ENCODE measurements at regions not wholly inside any gene's neighbourhood (a gene's known extent, or its start where the extent isn't known, plus 50 kb on each side); places are given as distances from the start of the nearest gene placed in this dataset.

DNA sequence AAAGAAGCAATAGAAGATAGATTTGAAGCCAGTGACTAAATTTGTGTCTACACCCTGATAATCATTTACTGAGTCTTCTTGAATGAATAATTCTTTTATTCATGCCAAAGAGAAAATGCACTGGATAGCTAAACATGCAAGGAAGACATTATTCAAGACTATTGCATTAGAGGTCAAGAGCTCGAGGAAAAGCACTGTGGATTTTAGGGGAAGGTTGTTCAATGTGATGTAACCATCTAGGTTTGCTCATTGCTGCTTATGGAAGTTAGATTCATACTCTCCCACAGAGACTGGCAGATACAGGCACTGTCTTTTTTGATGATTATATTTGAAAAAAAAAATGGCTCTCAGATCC, 682.1 kb downstream of the KCNA4 start:
- Histone ChIP-seq H3K79me2 (ENCODE audit: insufficient read depth, low read length) (no peaks in the 10 kb centered on the region), H3K4me1 (ENCODE audit: insufficient read depth, low read length) (no peaks in the 10 kb centered on the region), H2AFZ (ENCODE audit: low read depth, low read length) (no peak overlapping the region), H3K4me3 (ENCODE audit: low read depth in 1 of 2, low read length in 2 of 2) (no peak overlapping the region), H3K4me2 (ENCODE audit: insufficient read depth, low read length) (no peak overlapping the region), H4K20me1 (ENCODE audit: insufficient read depth, low read length) (no peaks in the 10 kb centered on the region), H3K36me3 (ENCODE audit: insufficient read depth, low read length) (no peaks in the 10 kb centered on the region), H3K9ac (ENCODE audit: low read depth, low read length) (no peak overlapping the region), H3K27ac (ENCODE audit: low read length) (no peak overlapping the region), H3K27me3 (ENCODE audit: insufficient read depth, low read length, poor library complexity) (no peaks in the 10 kb centered on the region), H3K9me3 (ENCODE audit: insufficient read depth, low read length, severe bottlenecking) (no peaks in the 10 kb centered on the region)
- TF ChIP-seq, protein P1, sequence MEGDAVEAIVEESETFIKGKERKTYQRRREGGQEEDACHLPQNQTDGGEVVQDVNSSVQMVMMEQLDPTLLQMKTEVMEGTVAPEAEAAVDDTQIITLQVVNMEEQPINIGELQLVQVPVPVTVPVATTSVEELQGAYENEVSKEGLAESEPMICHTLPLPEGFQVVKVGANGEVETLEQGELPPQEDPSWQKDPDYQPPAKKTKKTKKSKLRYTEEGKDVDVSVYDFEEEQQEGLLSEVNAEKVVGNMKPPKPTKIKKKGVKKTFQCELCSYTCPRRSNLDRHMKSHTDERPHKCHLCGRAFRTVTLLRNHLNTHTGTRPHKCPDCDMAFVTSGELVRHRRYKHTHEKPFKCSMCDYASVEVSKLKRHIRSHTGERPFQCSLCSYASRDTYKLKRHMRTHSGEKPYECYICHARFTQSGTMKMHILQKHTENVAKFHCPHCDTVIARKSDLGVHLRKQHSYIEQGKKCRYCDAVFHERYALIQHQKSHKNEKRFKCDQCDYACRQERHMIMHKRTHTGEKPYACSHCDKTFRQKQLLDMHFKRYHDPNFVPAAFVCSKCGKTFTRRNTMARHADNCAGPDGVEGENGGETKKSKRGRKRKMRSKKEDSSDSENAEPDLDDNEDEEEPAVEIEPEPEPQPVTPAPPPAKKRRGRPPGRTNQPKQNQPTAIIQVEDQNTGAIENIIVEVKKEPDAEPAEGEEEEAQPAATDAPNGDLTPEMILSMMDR (IDR thresholded peaks at IDR 0.05; ENCODE audit: borderline replicate concordance, extremely low read depth, low read length, poor library complexity, severe bottlenecking): no peak
- no peak for TF ChIP-seq EZH2 (IDR thresholded peaks at IDR 0.05; ENCODE audit: borderline replicate concordance, low read depth, low read length, severe bottlenecking)
- ATAC-seq (ENCODE audit: insufficient read depth, low read depth): no peak
- DNase-seq: no peak

DNA sequence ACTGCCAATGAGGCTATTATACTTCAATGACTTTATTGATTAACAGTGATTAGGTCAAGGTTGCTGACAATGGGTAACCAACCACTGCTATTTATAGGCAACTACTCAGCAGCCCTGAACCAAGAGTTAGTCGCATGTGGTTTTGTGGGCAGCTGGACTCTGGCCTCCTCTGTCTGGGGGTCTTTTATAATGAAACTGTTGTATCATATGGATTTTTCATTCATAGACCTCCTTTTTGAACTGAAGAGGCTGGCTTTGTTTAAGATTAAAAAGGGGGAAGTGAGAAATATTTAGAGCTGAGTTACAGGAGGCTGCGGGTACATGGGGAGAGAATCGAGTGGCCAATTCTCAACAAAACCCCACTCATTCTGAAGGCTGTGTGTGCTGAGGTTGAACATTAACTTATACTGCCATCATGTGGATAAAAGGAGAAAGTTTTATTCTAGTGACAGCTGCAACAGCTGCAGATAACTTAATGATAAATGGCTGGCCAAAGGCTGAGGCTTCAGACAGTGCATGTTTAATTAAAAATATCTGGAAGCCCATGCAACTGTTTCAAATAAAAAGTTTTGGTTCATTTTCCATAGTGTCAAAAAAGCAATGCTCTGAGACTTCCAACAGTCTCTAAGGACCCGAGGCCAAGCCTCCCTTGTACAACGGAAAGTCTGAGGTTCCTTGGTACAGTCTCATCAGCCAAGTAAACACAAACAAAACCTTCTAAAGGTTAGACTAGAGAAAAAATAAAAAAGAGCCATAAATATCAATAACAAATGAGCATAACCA, 682.6 kb downstream of the KCNA4 start:
- Histone ChIP-seq H3K9me3 (ENCODE audit: insufficient read depth, low read length, severe bottlenecking) (no peaks in the 10 kb centered on the region), H4K20me1 (ENCODE audit: insufficient read depth, low read length) (no peaks in the 10 kb centered on the region), H3K79me2 (ENCODE audit: insufficient read depth, low read length) (no peaks in the 10 kb centered on the region), H3K4me1 (ENCODE audit: insufficient read depth, low read length) (no peaks in the 10 kb centered on the region), H3K9ac (ENCODE audit: low read depth, low read length) (no peak overlapping the region), H2AFZ (ENCODE audit: low read depth, low read length) (no peak overlapping the region), H3K4me2 (ENCODE audit: insufficient read depth, low read length) (no peak overlapping the region), H3K36me3 (ENCODE audit: insufficient read depth, low read length) (no peaks in the 10 kb centered on the region), H3K27ac (ENCODE audit: low read length) (no peak overlapping the region), H3K4me3 (ENCODE audit: low read depth in 1 of 2, low read length in 2 of 2) (no peak overlapping the region), H3K27me3 (ENCODE audit: insufficient read depth, low read length, poor library complexity) (no peaks in the 10 kb centered on the region)
- no peak for ATAC-seq (ENCODE audit: insufficient read depth, low read depth)
- TF ChIP-seq, protein P1 (IDR thresholded peaks at IDR 0.05; ENCODE audit: borderline replicate concordance, extremely low read depth, low read length, poor library complexity, severe bottlenecking): peak; percentile 53
- no peak for TF ChIP-seq EZH2 (IDR thresholded peaks at IDR 0.05; ENCODE audit: borderline replicate concordance, low read depth, low read length, severe bottlenecking)
- no peak for DNase-seq

DNA sequence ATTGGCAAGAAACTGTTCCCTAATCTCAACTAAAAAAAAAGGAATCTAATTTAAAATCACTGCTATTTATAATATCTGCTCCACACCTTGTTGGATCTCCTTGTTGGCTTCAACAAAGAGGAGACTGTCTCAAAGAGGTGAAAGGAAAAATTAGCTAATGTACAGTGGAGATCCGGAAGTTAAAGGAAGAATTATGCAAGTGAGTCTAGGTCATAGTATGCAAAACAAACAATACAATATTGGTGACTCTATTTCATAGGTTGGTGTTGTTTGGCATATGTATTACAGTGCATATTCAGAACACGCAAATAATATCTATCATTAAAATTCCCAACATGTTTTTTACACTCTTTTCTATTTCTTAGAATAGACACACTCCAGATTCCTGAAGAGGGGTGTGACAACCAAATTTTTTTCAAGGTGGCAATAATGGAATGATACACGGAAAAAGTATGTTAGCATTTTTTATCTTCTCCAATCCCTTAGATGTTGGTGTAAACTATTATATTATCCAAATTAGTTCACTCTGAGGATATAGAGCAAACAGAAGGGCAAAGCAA, 685.3 kb downstream of the KCNA4 start:
- Histone ChIP-seq H3K79me2 (ENCODE audit: insufficient read depth, low read length) (no peaks in the 10 kb centered on the region), H3K36me3 (ENCODE audit: insufficient read depth, low read length) (no peaks in the 10 kb centered on the region), H2AFZ (ENCODE audit: low read depth, low read length) (no peak overlapping the region), H3K27me3 (ENCODE audit: insufficient read depth, low read length, poor library complexity) (no peaks in the 10 kb centered on the region), H3K4me3 (ENCODE audit: low read depth in 1 of 2, low read length in 2 of 2) (no peak overlapping the region), H4K20me1 (ENCODE audit: insufficient read depth, low read length) (no peaks in the 10 kb centered on the region), H3K27ac (ENCODE audit: low read length) (no peak overlapping the region), H3K9ac (ENCODE audit: low read depth, low read length) (no peak overlapping the region), H3K4me1 (ENCODE audit: insufficient read depth, low read length) (no peaks in the 10 kb centered on the region), H3K4me2 (ENCODE audit: insufficient read depth, low read length) (no peak overlapping the region), H3K9me3 (ENCODE audit: insufficient read depth, low read length, severe bottlenecking) (no peaks in the 10 kb centered on the region)
- no peak for TF ChIP-seq EZH2 (IDR thresholded peaks at IDR 0.05; ENCODE audit: borderline replicate concordance, low read depth, low read length, severe bottlenecking)
- TF ChIP-seq, protein P1 (IDR thresholded peaks at IDR 0.05; ENCODE audit: borderline replicate concordance, extremely low read depth, low read length, poor library complexity, severe bottlenecking): no peak
- ATAC-seq (ENCODE audit: insufficient read depth, low read depth): no peak
- no peak for DNase-seq

Measured in DND-41 (cell line).